Subcutaneous abdominal adipose tissue (tissue), 5 donors: ENCODE measurements at regions not wholly inside any gene's neighbourhood (a gene's known extent, or its start where the extent isn't known, plus 50 kb on each side); places are given as distances from the start of the nearest gene placed in this dataset.

Source experiments
- H3K27ac ChIP-seq: one replicate; pipeline ENCODE4 v1.7.0; 2013; ENCODE audit warnings: low read depth, mild to moderate bottlenecking, inconsistent platforms, low read length, moderate library complexity
- H3K27me3 ChIP-seq, 5 donors: one replicate each; pipeline ENCODE4 v1.7.0; 2013; ENCODE audit warnings: low read length in 5 of 5, inconsistent platforms in 1 of 5; ENCODE audit not compliant: control insufficient read depth in 5 of 5, insufficient read depth in 4 of 5
- H3K36me3 ChIP-seq, 5 donors: one replicate each; pipeline ENCODE4 v1.7.0; 2013; ENCODE audit warnings: low read length in 5 of 5; ENCODE audit not compliant: control insufficient read depth in 5 of 5, insufficient read depth in 5 of 5
- H3K4me1 ChIP-seq, 5 donors: one replicate each; pipeline ENCODE4 v1.7.0; 2013; ENCODE audit warnings: low read length in 5 of 5, mild to moderate bottlenecking in 3 of 5, moderate library complexity in 1 of 5; ENCODE audit not compliant: control insufficient read depth in 5 of 5, insufficient read depth in 5 of 5
- H3K4me3 ChIP-seq, 5 donors: one replicate each; pipeline ENCODE4 v1.7.0; 2013; ENCODE audit warnings: low read length in 5 of 5, low read depth in 1 of 5
- H3K9ac ChIP-seq, 5 donors: one replicate each; pipeline ENCODE4 v1.7.0; 2013; ENCODE audit warnings: low read length in 5 of 5, mild to moderate bottlenecking in 4 of 5, moderate library complexity in 3 of 5
- H3K9me3 ChIP-seq, 5 donors: one replicate each; pipeline ENCODE4 v1.7.0; 2013; ENCODE audit warnings: low read length in 5 of 5; ENCODE audit not compliant: control insufficient read depth in 5 of 5
- donor health status: healthy.
- donor health status: healthy.
- donor health status: healthy.
- donor health status: healthy.
- donor health status: healthy.

- H3K27me3 ChIP-seq, result no peaks in the 10 kb centered on the region
- H3K36me3 ChIP-seq, result no peaks in the 10 kb centered on the region
- H3K9me3 ChIP-seq, result no peaks in the 10 kb centered on the region
- no peak overlapping the region for H3K9ac ChIP-seq
- H3K4me3 ChIP-seq, result no peak overlapping the region
- peaks cover 0 to 18% (median 12%) of the 10 kb centered on the region in 5 donors for H3K4me1 ChIP-seq
- H3K27ac ChIP-seq, result no peak overlapping the region
Observed at GRCh38 chr3:29143151-29143550, 137.7 kb upstream of the RBMS3 start.

GRCh38 chr3:29144361-29144760 is 136.5 kb upstream of the RBMS3 start:
- H3K9me3 ChIP-seq, result no peaks in the 10 kb centered on the region
- H3K27me3 ChIP-seq, result no peaks in the 10 kb centered on the region
- H3K9ac ChIP-seq, result no peak overlapping the region
- no peak overlapping the region for H3K27ac ChIP-seq
- H3K4me3 ChIP-seq, result no peak overlapping the region
- no peaks in the 10 kb centered on the region for H3K36me3 ChIP-seq
- H3K4me1 ChIP-seq, result peaks cover 0 to 18% (median 12%) of the 10 kb centered on the region in 5 donors

- H3K9me3 ChIP-seq, result no peaks in the 10 kb centered on the region
- no peaks in the 10 kb centered on the region for H3K36me3 ChIP-seq
- no peak overlapping the region for H3K27ac ChIP-seq
- no peaks in the 10 kb centered on the region for H3K27me3 ChIP-seq
- H3K4me1 ChIP-seq, result peaks cover 0 to 18% (median 12%) of the 10 kb centered on the region in 5 donors
- H3K9ac ChIP-seq, result no peak overlapping the region
- no peak overlapping the region for H3K4me3 ChIP-seq
Observed at GRCh38 chr3:29144807-29145206, 136.1 kb upstream of the RBMS3 start.

GRCh38 chr3:29145360-29145759 is 135.5 kb upstream of the RBMS3 start:
- no peaks in the 10 kb centered on the region for H3K27me3 ChIP-seq
- no peak overlapping the region for H3K27ac ChIP-seq
- H3K4me3 ChIP-seq, result no peak overlapping the region
- no peak overlapping the region for H3K9ac ChIP-seq
- peaks cover 0 to 18% (median 12%) of the 10 kb centered on the region in 5 donors for H3K4me1 ChIP-seq
- H3K9me3 ChIP-seq, result no peaks in the 10 kb centered on the region
- H3K36me3 ChIP-seq, result no peaks in the 10 kb centered on the region

- Histone ChIP-seq H3K9ac (no peak overlapping the region), H3K27me3 (no peaks in the 10 kb centered on the region), H3K36me3 (no peaks in the 10 kb centered on the region), H3K9me3 (no peaks in the 10 kb centered on the region), H3K4me3 (no peak overlapping the region), H3K4me1 (peaks cover 0 to 9% (median 0%) of the 10 kb centered on the region in 5 donors), H3K27ac (no peak overlapping the region)
Observed at GRCh38 chr3:29152379-29152778, 128.5 kb upstream of the RBMS3 start.

- H3K4me3 ChIP-seq, result no peak overlapping the region
- no peak overlapping the region for H3K9ac ChIP-seq
- no peaks in the 10 kb centered on the region for H3K9me3 ChIP-seq
- no peaks in the 10 kb centered on the region for H3K36me3 ChIP-seq
- H3K27me3 ChIP-seq, result no peaks in the 10 kb centered on the region
- H3K4me1 ChIP-seq, result peaks cover 0 to 9% (median 0%) of the 10 kb centered on the region in 5 donors
- no peak overlapping the region for H3K27ac ChIP-seq
Observed at GRCh38 chr3:29153811-29154210, 127.1 kb upstream of the RBMS3 start.

GRCh38 chr3:29156086-29156715 is 124.7 kb upstream of the RBMS3 start:
- Histone ChIP-seq H3K4me1 (peaks cover 0 to 9% (median 0%) of the 10 kb centered on the region in 5 donors), H3K9ac (no peak overlapping the region), H3K27me3 (no peaks in the 10 kb centered on the region), H3K36me3 (no peaks in the 10 kb centered on the region), H3K4me3 (no peak overlapping the region), H3K27ac (no peak overlapping the region), H3K9me3 (no peaks in the 10 kb centered on the region)

- Histone ChIP-seq H3K27me3 (no peaks in the 10 kb centered on the region), H3K4me1 (peaks cover 0 to 2% (median 0%) of the 10 kb centered on the region in 5 donors), H3K9ac (no peak overlapping the region), H3K27ac (no peak overlapping the region), H3K4me3 (no peak overlapping the region), H3K9me3 (no peaks in the 10 kb centered on the region), H3K36me3 (no peaks in the 10 kb centered on the region)
Observed at GRCh38 chr3:29164825-29165224, 116.0 kb upstream of the RBMS3 start.

GRCh38 chr3:29167180-29167579 is 113.7 kb upstream of the RBMS3 start:
- no peaks in the 10 kb centered on the region for H3K27me3 ChIP-seq
- H3K4me1 ChIP-seq, result peaks cover 0 to 20% (median 4%) of the 10 kb centered on the region in 5 donors
- no peaks in the 10 kb centered on the region for H3K9me3 ChIP-seq
- no peak overlapping the region for H3K27ac ChIP-seq
- H3K9ac ChIP-seq, result no peak overlapping the region
- no peaks in the 10 kb centered on the region for H3K36me3 ChIP-seq
- H3K4me3 ChIP-seq, result no peak overlapping the region

- H3K36me3 ChIP-seq, result no peaks in the 10 kb centered on the region
- H3K4me3 ChIP-seq, result no peak overlapping the region
- peaks cover 0 to 22% (median 4%) of the 10 kb centered on the region in 5 donors for H3K4me1 ChIP-seq
- H3K27ac ChIP-seq, result no peak overlapping the region
- H3K27me3 ChIP-seq, result no peaks in the 10 kb centered on the region
- no peaks in the 10 kb centered on the region for H3K9me3 ChIP-seq
- H3K9ac ChIP-seq, result no peak overlapping the region
Observed at GRCh38 chr3:29168081-29168480, 112.8 kb upstream of the RBMS3 start.
